G401.6 (cell line): ENCODE measurements at regions not wholly inside any gene's neighbourhood (a gene's known extent, or its start where the extent isn't known, plus 50 kb on each side); places are given as distances from the start of the nearest gene placed in this dataset.
"Not testable (repeated sequence)": the region's sequence is repeated elsewhere in the genome, so short reads cannot be mapped to it uniquely, and the experiment has no call there.

ENCODE experiments used
- FAIRE-seq: peaks from 2 replicates; lab custom pipeline; 2012; peaks lifted over from hg19 to GRCh38; lab: Jason Lieb, UNC

DNA sequence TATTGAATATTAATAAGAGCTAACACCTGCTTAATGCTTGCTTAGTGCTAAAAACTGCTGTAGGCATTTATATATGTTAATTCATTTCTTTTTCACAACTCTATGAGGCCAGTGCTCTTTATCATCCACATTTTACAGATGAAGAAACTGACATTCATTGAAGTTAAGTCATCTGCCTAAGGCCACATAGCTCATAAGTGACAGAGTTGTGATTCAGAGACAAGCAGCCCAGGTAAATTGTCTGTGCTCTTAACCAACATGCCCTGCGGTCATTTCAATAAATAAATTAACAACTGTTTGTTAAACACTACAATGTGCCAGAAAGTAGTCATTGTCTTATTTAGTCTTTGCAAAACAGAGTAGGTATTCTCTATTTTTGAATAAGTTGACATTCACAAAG is 1354.4 kb upstream of the C9orf72 start:
- no peak for FAIRE-seq

DNA sequence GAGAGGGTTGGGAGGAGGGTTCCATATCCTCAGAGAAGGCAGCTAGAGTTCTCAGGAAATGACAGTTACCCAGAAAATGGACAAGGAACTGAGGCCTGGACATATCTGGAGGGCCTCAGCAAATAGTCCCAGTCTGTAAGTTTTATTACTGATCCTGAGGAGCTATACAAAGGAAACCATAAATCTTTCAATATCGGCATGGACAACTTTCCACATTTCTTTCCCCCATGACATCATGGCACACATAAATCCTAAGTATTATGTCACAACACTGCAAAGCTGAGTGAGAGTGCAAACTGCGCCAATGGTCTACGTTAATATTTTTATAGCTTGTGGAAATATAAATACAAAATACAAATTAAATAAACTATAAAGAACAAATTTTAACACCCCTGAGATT is 1356.2 kb upstream of the C9orf72 start:
- no peak for FAIRE-seq

DNA sequence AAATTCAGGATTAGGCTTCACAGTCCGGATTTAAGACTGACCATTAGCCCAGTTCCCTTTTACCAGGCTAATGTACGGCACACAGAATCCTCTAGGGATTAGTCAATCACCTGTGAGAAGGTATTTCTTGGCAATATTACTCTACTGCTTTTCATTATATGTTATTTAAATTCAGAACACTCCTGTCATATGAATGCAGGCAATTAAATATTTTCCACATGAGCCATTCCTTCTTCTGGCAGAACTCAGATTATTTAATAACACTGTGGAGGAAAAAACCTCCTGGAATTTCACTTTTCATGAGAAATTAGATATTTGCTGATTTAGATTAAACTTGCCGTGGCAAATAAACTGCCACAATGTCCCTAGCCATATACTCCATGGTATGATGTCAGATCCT is 1357.5 kb upstream of the C9orf72 start:
- no peak for FAIRE-seq

DNA sequence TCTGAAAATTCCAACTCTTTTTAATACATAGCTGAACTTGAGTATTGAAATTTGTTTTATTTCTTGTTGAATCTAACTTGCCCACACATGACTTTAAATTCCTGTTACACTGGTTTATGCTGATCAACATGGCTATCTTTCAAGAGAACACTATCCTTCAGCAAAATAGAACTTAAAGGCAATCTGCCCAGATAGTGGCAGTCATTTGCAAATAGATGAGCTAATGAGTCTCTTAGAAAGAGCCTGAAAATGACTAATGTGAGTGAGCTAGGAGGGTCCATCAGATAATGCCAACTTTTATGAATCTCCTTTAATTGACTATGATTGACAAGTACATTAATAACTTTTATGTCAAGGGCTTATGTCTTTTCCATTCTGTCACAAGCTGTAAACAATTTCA is 1360.8 kb upstream of the C9orf72 start:
- FAIRE-seq, result no peak

DNA sequence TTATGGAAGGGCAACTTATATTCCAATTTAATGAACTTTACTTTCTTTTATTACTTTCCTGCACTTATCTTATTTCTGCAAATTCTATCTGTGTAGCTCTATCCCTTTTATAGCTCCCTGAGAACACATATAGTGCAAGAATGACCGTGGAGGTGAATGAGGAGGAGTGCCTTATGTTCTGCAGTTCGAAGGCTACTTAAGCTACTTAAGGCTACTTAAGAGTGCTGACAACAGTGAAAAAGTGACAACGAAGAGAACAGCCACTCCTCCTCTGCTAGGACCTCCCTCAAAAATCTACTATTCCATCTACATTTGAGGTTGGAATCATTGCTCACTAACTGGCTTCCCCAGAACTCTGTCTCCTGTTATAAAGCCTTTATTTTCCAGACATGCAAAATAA is 1365.7 kb upstream of the C9orf72 start:
- FAIRE-seq, result no peak

DNA sequence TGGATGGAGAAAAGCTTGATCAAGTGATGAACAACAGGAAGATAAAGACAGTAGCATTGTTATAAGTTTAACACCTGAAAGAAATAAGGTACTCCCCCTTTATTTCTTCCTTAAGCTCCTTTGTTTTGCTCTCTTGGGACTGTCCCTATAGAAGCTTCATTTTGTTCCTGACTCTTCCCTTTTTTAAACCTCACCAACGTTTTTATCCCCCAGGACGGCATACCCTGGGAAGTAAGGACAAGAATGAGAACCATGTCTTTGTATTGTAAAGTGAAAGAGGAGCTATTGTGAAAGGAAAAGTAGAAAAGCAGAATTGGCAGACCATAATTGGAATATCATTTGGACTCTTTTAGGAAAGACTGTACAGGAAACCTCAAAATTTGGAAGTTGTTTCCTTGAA is 1368.6 kb upstream of the C9orf72 start:
- FAIRE-seq, result no peak

DNA sequence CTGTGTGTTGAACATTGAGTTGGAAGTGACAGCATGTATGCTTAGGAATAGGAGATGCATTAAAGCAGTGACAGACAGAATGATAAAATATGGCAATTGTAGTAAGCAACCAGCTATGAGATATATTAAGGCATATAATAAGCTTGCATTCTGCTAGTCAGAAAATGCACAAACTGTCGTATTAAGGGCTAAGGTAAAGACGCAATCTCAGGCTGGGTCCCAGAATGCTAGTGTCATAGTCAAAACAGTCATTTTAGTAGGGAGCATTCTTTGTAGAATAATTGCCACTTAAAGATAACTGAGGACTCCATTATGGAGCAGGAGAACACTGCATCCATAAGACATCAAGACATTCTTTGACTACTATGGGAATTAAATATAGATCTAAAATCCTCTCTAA is 1369.7 kb upstream of the C9orf72 start:
- FAIRE-seq, result no peak

DNA sequence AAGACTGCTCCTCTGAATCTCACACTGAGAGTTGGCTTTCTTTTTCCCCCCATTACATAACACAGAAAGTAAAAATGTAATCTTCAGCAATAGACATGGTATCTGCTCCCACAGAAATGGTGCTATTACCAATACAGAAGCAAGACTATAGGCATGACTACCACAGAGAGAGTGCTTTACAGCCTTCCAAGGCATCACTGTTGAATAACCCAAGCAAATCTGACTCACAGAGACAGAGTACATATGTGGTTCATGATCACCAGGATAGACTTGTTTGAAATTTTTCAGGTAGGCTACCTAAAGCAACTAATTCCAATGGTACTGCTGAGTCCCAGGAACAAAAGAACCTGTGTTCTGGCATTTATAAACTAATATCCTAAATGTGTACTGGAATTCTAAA is 1373.4 kb upstream of the C9orf72 start:
- no peak for FAIRE-seq

DNA sequence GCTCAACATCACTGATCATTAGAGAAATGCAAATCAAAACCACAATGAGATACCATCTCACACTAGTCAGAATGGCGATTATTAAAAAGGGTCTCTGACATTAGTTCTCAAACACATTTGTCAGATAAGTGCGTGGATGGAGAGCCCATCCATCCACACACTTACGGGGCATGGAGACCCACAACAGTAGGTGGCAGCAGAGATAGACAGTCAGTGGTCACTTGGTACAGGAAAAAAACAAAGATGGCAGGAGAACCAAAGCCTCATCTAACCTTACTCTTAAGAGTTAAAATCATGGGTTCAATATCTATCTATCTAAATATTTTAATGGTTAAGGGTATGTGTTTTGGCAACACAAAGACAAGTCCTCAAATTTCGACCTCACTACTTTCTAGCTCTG is 1378.7 kb upstream of the C9orf72 start:
- no peak for FAIRE-seq

DNA sequence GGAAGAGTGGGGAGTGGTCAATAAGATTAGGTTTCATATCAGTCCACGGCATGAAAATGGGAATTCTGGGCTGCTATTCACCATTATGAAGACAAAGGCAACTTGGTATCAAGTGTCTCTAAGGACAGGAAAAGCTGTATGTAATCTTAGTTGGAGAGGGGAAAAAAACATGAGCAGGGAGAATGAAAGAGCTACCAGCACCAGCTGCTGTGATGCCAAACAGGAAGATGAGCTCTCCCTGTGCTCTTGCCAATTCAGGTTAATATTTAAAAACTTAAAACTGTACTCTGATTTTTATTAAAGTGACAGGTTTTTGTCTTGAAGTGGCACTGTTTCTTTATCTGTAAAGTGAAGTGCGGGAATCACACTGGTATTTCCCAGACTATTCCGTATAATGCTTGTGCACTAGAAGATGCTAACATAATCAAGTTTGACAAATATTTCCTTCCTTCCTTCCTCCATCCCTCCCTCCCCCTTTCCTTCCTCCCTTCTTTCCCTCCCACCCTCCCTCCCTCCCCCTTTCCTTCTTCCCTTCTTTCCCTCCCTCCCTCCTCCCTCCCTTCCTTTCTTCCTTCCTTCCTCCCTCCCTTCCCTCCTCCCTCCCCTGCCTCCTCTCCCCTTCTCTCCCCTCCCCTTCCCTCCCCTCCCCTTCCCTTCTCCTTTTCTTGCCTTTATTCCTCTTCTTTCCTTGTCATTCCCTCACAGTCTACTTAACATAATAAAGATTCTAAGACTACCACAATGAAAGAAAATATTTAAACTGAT is 1383.0 kb upstream of the C9orf72 start:
- FAIRE-seq, result no peak

DNA sequence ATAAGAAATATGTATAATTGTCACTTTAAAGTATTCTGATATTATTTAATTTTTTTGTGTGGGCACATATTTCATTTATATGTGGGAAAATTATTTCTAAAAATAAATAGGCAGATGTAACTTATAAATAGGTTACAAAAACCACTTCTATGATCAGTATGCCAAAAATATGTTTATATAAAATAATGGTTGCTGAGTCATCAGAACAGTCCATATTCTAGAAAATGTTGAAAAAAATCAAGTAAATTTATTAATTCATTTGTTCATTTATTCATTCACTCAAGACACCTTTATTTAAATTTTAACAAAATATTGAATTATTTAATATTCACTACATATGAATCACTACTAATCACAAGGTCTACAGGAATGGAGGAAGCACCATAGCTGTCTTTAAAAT is 1387.3 kb upstream of the C9orf72 start:
- no peak for FAIRE-seq

DNA sequence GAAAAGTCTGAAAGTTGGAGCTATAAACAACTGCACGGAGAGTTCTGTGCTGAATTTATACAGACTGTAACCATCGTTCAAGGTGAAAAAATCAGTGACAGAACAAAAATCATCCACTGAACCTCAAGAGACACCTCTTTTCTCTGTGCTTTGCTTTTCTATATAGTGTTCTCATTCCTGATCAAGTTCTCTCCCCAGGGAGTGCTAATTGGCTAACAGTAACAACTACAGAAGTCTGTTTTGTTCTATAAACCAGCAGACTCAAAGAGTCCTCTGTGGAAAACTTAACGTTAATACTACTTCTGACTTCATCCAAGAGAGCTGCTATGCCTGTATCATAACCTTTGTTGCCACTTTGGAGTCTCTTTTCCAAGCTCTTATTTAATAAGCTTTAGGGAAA is 1388.3 kb upstream of the C9orf72 start:
- no peak for FAIRE-seq

DNA sequence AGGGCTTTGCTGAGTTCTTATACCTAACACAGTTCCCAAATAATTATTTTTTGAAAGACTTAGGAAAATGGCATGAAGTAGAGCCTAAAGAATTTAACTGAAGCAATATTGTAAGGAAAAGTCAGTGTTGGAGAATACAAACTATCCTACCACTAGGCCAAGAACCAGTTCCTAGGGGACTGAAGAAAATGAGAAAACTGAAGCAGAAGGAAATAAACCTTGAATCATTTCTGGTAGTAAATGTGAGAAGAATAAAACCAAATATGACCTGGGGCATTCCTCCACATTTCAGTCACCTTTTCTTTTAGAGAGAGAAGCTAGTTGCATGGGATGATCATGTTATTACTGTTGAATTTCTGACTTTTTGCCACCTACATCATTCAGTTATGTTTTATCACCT is 1393.9 kb upstream of the C9orf72 start:
- no peak for FAIRE-seq

DNA sequence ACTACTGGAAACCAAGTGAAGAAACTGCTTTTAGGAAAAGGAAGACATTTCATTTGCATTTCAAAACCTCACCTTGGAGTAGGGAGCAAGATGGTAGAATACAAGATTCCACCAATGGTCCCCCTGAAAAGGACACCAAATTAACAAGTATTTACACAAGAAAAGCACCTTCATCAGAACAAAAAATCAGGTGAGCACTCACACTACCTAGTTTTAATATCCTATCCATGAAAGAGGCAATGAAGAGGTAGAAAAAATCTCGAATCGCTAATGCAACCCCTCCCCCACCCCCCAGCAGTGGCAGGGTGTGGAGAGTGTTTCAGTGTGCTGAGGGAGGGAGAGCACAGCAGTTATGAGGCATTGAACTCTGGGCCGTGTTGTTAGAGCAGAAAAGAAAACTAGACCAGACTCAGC is 1397.0 kb upstream of the C9orf72 start:
- no peak for FAIRE-seq

DNA sequence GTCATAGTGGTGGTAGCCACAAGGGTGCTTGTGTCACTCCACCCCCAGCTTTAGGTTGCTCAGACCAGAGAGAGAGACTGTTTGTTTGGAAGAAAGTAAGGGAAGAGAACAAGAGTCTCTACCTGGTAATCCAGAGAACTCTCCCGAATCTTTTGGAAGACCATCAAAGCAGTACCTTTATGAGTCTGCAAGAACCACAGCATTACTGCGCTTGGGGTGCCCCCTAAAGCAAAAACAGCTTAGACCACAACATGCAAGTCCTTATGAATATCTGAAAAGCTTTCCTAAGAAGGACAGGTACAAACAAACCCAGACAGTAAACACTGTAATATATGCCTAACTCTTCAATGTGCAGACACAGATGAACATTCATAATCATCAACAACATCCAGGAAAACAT is 1398.6 kb upstream of the C9orf72 start:
- no peak for FAIRE-seq

DNA sequence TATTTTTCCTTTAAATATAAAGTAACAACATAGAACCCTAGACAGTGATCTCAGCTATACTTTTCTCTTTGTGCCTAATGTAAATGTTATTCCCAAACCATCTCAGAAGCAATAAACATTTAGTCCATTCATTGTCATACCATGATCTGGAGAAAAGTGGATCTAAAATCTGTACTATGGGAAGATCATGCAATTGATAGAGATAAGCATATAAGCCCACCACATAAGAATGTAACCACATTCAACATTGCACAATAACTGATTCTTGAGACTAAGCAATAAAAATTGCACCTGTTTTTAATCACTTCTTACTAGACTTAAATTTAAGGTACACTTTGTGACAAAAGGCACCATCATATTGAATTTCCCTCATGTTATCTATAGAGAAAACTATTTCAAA is 1403.0 kb upstream of the C9orf72 start:
- FAIRE-seq, result no peak

DNA sequence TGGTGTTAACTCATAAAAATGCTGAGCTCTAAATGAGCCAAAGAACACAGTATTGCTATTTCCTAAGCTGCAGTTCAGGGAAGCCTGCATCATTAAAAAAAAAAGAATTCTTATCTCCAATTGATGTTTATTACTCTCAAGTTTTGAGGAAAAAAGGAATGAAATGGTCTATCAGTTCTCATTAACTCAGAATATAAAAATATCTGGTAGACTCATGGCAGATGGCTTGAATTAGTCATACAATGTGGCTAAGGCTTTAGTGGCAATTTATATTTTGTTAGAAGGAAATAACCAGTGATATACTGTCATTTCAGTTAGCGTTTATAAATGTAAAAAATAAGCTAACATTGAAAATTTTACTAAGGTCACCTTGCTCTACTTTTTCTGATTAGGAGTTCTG is 1403.4 kb upstream of the C9orf72 start:
- FAIRE-seq, result no peak

DNA sequence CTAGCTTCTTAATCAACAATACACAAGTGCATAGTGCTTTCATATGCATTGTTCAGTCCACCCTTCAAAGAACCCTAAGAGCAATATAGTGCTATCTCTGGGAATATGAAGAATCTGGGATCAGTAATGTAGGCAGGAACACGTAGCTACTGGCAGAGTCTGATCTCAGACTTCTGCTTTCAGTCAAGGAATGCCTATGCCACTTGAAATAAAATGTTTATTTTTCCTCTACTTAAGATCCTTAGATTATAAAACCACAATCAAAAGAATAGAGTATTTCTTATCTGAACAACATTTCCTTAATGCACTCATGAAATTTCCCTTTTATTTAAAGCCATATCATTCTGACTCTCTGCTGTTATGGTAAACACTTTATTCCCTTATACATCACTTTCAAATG is 1407.8 kb upstream of the C9orf72 start:
- no peak for FAIRE-seq

DNA sequence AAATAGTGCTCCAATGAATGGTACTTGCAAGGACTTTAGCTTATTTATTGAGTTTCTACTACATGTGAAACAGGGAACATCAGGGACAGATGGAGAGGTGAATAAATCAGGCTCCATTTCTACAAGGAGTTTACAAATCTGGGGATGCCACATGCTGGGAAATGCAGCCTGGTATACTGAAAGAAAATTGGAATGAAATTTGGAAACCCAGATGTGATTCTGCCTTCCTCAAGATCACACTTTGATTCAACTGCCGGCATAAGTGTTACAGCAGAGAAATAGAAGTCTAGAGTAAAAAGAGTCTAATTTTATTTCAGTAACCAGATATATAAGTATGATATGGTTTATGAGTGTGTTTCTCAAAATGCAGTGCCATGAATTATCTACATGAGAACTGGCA is 1408.4 kb upstream of the C9orf72 start:
- FAIRE-seq, result no peak

DNA sequence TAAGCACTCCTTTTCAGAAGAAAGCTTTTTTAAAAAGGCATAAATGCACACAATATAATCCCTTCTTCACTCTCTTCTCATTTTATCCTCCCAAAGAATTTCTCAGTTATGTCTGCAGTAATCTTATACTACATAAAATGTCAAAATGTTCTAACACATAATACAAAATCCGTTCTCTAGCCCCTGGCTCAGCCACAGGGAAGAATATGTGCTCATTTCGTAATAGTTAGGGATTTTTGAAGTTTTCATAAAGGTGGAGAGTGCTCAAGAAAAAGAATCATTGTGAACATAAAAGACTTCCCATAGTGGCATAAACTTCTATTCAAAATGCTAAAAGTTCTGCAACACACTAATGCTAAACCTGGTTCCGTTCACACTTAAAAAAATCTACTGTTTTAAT is 1410.7 kb upstream of the C9orf72 start:
- no peak for FAIRE-seq

DNA sequence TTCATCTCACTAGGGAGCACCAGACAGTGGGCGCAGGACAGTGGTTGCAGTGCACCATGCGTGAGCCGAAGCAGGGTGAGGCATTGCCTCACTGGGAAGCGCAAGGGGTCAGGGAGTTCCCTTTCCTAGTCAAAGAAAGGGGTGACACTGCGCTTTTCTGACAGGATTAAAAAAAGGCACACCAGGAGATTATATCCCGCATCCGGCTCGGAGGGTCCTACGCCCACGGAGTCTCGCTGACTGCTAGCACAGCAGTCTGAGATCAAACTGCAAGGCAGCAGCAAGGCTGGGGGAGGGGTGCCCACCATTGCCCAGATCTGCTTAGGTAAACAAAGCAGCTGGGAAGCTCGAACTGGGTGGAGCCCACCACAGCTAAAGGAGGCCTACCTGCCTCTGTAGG is 1416.7 kb upstream of the C9orf72 start:
- FAIRE-seq, result not testable (repeated sequence)

DNA sequence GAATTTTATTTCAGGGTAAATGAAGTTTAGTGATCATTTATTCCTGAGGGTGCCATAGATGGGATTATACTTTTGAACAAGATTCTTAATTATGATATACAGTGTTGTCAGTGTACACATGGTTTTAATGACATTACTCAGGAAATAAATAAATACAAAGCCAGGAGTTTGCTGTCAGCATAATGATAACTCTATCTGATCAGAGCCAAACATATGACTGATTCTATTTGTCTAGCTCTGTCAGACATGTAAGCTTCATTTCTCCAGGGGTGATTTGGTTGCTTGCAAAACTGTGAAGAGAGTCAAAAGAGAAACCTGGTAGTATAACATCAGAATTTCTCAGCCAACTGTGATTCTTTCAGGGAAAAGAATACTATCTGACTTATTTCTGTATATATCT is 1425.8 kb upstream of the C9orf72 start:
- FAIRE-seq, result no peak

DNA sequence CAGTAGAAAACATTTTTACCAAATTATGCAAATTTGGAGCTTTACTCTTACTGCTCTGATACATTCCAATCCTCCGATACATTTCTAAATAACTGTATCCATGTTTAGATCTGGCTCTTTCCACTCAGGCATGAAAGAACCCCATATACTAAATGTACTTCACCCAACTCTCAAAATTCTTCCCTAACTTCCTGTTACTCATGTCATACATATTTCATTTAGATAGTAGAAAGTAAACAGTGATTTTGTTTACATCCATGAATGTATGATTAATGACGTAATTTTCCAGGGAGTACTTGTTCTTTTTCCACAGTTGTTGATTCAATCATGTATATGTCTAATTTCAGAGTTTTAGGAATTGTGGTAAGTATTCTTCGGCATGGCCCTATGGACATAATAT is 1426.5 kb upstream of the C9orf72 start:
- FAIRE-seq, result no peak

DNA sequence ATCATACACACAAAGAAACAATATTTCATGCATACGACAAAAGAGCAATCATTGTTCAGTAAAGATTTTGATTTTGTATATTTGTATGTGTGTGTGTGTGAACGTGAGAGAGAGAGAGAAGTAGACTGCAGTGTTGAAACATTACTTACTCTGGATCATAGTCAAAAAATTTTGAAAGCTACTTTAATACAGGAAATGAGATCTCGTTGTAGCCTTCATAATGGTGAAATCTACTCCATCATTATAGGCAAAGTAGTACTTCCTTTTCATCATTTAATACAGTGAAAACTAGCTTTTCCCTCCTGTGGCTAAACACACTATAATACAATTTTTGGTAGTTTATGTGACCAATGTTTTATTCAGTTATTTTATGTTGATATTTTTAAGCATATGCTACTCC is 1427.7 kb upstream of the C9orf72 start:
- FAIRE-seq, result no peak

DNA sequence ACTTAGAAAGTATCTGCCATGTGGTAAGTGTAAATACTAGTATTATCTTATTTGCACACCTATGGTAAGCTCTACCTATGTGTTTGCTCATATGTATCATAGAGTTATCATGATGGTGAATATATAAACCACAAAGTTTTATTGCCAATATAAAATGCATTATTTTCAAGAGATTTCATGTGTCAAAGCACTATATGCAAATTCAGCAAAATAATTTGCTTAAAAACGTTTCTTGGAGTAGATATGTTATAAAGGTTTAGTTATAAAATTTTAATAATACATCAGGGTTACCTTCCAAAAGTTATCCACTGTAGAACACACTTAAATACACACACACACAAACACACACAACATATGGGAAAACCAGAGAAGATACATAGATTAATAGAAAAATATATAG is 1431.7 kb upstream of the C9orf72 start:
- FAIRE-seq, result no peak
